ENCODE measurements at regions not wholly inside any gene's neighbourhood (a gene's known extent, or its start where the extent isn't known, plus 50 kb on each side); places are given as distances from the start of the nearest gene placed in this dataset.

DNA sequence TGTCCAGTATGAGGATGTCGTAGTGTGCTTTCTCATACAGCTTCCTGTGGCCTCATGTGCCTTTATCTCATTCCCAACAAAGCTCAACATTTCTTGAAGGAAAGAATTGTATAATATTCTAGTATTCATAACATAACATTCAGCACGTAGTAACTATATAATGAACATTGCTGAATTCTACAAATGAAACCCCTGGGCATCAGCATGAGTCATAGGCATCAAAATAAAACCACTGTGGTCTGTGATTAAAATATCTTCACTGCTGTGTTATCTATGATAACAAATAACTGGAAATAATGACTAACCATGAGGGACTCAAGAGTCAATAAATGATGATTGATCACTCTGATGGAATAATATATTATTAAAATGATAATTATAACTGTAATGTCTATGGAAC, 255.2 kb downstream of the EMP1 start:
- Histone ChIP-seq H3K4me3 (replicated peaks; ENCODE audit: low read depth, low read length) (no peak overlapping the region), H3K27me3 (replicated peaks; ENCODE audit: control insufficient read depth, insufficient read depth, low read length) (no peaks in the 10 kb centered on the region), H3K36me3 (ENCODE audit: control insufficient read depth, insufficient read depth, low read length) (no peaks in the 10 kb centered on the region)
- no peak for DNase-seq (ENCODE audit: extremely low read depth, insufficient read length)
- TF ChIP-seq, protein P1, sequence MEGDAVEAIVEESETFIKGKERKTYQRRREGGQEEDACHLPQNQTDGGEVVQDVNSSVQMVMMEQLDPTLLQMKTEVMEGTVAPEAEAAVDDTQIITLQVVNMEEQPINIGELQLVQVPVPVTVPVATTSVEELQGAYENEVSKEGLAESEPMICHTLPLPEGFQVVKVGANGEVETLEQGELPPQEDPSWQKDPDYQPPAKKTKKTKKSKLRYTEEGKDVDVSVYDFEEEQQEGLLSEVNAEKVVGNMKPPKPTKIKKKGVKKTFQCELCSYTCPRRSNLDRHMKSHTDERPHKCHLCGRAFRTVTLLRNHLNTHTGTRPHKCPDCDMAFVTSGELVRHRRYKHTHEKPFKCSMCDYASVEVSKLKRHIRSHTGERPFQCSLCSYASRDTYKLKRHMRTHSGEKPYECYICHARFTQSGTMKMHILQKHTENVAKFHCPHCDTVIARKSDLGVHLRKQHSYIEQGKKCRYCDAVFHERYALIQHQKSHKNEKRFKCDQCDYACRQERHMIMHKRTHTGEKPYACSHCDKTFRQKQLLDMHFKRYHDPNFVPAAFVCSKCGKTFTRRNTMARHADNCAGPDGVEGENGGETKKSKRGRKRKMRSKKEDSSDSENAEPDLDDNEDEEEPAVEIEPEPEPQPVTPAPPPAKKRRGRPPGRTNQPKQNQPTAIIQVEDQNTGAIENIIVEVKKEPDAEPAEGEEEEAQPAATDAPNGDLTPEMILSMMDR (IDR thresholded peaks at IDR 0.05; ENCODE audit: insufficient read depth, low read length, poor library complexity, severe bottlenecking) = no peak

DNA sequence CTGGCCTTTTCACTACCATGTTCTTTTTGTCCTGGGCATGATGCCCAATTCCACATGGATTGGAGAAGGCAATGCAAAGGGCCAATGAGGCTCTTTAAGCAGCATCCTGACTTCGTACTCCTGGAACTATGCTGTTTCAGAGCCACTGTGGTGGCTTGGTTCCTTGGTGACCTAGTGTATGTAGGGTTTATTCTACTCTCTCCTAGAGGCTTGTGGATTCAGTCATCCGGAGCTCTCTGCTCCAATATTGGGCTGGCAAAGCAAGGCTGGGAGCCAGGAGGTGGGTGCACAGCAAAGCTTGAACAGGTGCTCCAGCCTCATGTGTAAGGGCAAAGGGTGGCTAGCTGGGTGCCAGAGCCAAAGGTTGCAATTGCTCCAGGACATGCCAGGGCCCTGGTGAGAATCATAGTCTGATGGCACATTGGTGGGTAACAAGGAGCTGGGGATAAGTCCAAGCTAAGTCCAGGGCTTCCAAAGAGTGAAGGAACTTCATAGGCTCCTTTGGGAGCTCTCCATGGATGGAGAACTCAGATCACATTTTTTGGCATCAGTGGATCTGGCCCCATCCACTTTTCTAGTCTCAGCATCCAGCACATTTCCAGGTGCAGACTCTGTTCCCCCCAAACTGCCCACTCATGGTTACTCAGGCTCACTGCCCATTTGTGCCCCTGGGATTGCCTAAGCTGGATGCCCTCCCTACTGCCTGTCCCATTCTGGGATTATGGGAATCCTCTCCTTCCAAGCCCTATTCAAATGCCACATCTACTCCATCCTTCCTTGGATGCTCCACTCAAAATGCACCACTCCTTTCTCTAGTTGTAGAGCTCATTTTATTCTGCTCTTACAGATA, 253.9 kb downstream of the EMP1 start:
- no peak for DNase-seq (ENCODE audit: extremely low read depth, insufficient read length)
- Histone ChIP-seq H3K36me3 (ENCODE audit: control insufficient read depth, insufficient read depth, low read length) (no peaks in the 10 kb centered on the region), H3K27me3 (replicated peaks; ENCODE audit: control insufficient read depth, insufficient read depth, low read length) (no peaks in the 10 kb centered on the region), H3K4me3 (replicated peaks; ENCODE audit: low read depth, low read length) (no peak overlapping the region)
- TF ChIP-seq, protein P1 (IDR thresholded peaks at IDR 0.05; ENCODE audit: insufficient read depth, low read length, poor library complexity, severe bottlenecking) = no peak

DNA sequence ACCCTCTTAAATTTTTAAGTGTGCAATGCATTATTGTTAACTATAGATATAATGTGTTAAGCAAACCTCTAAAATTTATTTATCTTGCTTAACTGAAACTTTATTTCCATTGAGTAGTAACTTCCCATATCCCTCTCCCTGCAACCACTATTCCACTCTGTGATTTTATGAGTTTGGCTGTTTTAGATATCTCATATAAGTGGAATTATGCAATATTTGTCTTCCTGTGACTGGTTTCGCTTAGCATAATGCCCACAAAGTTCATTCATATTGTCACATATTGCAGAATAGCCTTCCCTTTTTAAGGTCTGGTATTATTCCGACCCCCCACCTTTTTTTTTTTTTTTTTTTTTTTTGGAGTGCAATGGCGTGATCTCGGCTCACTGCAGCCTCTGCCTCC, 247.6 kb downstream of the EMP1 start:
- Histone ChIP-seq H3K36me3 (ENCODE audit: control insufficient read depth, insufficient read depth, low read length) (no peaks in the 10 kb centered on the region), H3K27me3 (replicated peaks; ENCODE audit: control insufficient read depth, insufficient read depth, low read length) (no peaks in the 10 kb centered on the region; the same call in 1 of the 2 replicates), H3K4me3 (replicated peaks; ENCODE audit: low read depth, low read length) (no peak overlapping the region)
- TF ChIP-seq, protein P1 (IDR thresholded peaks at IDR 0.05; ENCODE audit: insufficient read depth, low read length, poor library complexity, severe bottlenecking) = no peak
- no peak for DNase-seq (ENCODE audit: extremely low read depth, insufficient read length)

DNA sequence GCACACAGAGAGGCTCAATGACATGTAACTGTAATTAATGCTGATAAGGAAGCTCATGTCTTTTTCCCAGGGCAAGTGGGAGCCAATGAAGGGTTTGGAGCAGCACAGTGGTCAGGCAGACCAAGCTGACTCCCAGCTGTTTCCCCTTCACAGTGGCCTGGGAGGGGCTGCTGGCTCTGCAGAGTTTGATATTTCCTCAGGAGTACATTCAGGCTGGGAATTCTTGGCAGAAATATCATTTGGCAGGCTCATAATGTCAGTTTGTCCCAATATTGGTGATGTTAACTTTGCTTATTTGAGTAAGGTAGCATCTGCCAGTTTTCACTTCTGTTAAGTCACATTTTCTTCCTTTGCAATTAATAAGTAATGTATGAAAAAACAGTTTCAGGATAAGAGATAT, 247.0 kb downstream of the EMP1 start:
- Histone ChIP-seq H3K36me3 (ENCODE audit: control insufficient read depth, insufficient read depth, low read length) (no peaks in the 10 kb centered on the region), H3K4me3 (replicated peaks; ENCODE audit: low read depth, low read length) (no peak overlapping the region), H3K27me3 (replicated peaks; ENCODE audit: control insufficient read depth, insufficient read depth, low read length) (no peaks in the 10 kb centered on the region; the same call in 1 of the 2 replicates)
- TF ChIP-seq, protein P1 (IDR thresholded peaks at IDR 0.05; ENCODE audit: insufficient read depth, low read length, poor library complexity, severe bottlenecking) = no peak
- no peak for DNase-seq (ENCODE audit: extremely low read depth, insufficient read length)

DNA sequence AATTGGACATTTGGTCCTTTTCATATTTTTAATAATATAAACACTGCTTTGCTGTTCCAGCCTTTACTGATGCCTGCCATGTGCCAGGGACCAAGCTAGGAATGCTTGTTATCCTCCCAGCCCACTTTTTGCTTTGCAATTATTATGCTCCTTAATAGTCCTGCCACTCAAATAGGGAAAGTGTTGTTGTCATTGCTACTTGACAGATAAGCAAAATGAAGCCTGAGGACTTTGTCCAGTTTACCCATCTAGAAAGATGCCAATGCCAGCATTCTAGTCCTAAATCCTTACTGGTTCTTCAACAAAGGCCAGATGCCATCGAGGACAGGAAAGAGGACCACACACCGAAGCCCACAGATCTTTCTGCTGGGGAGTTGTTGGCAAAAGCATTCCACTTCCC, 246.5 kb downstream of the EMP1 start:
- DNase-seq (ENCODE audit: extremely low read depth, insufficient read length) = no peak
- TF ChIP-seq, protein P1 (IDR thresholded peaks at IDR 0.05; ENCODE audit: insufficient read depth, low read length, poor library complexity, severe bottlenecking) = no peak
- Histone ChIP-seq H3K36me3 (ENCODE audit: control insufficient read depth, insufficient read depth, low read length) (no peaks in the 10 kb centered on the region), H3K4me3 (replicated peaks; ENCODE audit: low read depth, low read length) (no peak overlapping the region), H3K27me3 (replicated peaks; ENCODE audit: control insufficient read depth, insufficient read depth, low read length) (no peaks in the 10 kb centered on the region; the same call in 1 of the 2 replicates)

Measured in GM06990 (cell line).